Muscle layer of duodenum (tissue), 2 donors: ENCODE measurements at regions not wholly inside any gene's neighbourhood (a gene's known extent, or its start where the extent isn't known, plus 50 kb on each side); places are given as distances from the start of the nearest gene placed in this dataset.

ENCODE experiments used
- H3K27ac ChIP-seq: one replicate; pipeline ENCODE4 v1.7.0; 2013; ENCODE audit warnings: mild to moderate bottlenecking, low read length
- H3K27me3 ChIP-seq: one replicate; pipeline ENCODE4 v1.7.0; 2013; ENCODE audit warnings: low read depth, mild to moderate bottlenecking, control low read depth, low read length
- H3K36me3 ChIP-seq, 2 donors: one replicate each; pipeline ENCODE4 v1.7.0; 2013; ENCODE audit warnings: low read length in 2 of 2, control low read depth in 1 of 2, mild to moderate bottlenecking in 1 of 2; ENCODE audit not compliant: insufficient read depth in 2 of 2, control insufficient read depth in 1 of 2
- H3K4me1 ChIP-seq, 2 donors: one replicate each; pipeline ENCODE4 v1.7.0; 2013; ENCODE audit warnings: low read length in 2 of 2, mild to moderate bottlenecking in 2 of 2, control low read depth in 1 of 2, moderate library complexity in 1 of 2; ENCODE audit not compliant: insufficient read depth in 2 of 2, control insufficient read depth in 1 of 2
- H3K4me3 ChIP-seq, 2 donors: one replicate each; pipeline ENCODE4 v1.7.0; 2013; ENCODE audit warnings: low read length in 2 of 2, low read depth in 1 of 2, mild to moderate bottlenecking in 1 of 2
- H3K9me3 ChIP-seq, 2 donors: one replicate each; pipeline ENCODE4 v1.7.0; 2013; ENCODE audit warnings: low read length in 2 of 2, control low read depth in 1 of 2, mild to moderate bottlenecking in 1 of 2; ENCODE audit not compliant: control insufficient read depth in 1 of 2
- donor health status: healthy.

DNA sequence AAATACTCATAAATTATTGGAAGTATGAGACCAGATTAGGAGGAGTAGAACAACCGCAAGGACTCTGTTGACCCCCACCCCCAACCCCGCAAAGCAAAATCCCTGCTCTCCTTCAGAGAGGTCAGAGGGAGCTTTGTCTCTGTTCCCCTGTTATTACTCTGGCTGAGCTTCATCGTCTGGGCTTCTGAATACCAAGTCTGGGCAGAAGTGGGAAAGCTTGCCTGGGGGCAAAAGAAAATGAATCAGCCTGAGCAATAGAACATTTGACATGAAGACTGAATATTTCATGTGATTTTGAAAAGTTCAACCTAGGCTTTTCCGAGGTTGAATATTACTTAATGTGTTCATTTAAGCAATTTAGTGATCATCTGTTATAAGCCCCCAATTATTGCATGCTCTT, 114.6 kb upstream of the ARHGAP28 start:
- Histone ChIP-seq H3K27ac (no peak overlapping the region), H3K9me3 (no peaks in the 10 kb centered on the region), H3K4me1 (no peaks in the 10 kb centered on the region), H3K27me3 (no peaks in the 10 kb centered on the region), H3K36me3 (no peaks in the 10 kb centered on the region), H3K4me3 (no peak overlapping the region)

DNA sequence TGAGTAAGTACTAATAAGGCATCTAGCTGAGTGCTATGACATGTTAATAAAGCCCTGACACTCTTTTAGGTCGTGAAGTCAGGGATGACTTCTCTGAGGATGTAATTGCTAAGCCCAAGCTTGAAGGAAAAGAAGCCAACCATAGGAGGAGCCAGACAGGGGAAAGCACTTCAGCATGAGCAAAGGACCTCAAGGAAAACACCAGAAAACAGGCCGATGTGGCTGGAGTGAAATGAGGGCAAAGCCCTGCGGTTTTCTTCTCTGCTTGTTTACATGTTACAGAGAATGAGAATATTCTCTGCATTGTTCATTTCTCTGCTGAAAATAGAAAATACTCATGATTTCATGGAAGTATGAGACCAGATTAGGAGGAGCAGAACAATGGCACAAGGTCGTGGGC, 112.5 kb upstream of the ARHGAP28 start:
- no peak overlapping the region for H3K27ac ChIP-seq
- H3K27me3 ChIP-seq = no peaks in the 10 kb centered on the region
- H3K9me3 ChIP-seq = no peaks in the 10 kb centered on the region
- no peaks in the 10 kb centered on the region for H3K4me1 ChIP-seq
- H3K36me3 ChIP-seq = no peaks in the 10 kb centered on the region
- no peak overlapping the region for H3K4me3 ChIP-seq

DNA sequence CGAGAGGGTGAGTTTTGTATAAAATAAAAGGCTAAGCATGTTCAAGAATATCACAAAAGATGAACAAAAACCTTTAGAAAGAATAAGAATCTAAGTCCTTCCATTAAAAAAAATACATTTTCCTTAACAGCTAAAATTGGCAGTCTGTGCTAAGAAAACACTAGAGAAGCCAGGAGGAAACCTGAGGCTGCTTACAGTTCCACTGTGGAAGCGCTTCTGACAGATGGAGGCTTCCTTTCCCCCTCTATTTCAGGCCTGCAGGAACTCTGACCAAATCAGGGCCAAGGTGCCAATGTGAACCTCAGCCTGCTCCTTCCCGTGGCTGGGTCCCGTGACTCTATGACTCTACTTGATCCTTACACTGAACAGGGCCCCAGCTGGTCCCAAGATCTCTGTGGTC, 108.1 kb upstream of the ARHGAP28 start:
- Histone ChIP-seq H3K4me3 (no peak overlapping the region), H3K36me3 (no peaks in the 10 kb centered on the region), H3K9me3 (no peaks in the 10 kb centered on the region), H3K27me3 (no peaks in the 10 kb centered on the region), H3K27ac (no peak overlapping the region), H3K4me1 (no peaks in the 10 kb centered on the region)

DNA sequence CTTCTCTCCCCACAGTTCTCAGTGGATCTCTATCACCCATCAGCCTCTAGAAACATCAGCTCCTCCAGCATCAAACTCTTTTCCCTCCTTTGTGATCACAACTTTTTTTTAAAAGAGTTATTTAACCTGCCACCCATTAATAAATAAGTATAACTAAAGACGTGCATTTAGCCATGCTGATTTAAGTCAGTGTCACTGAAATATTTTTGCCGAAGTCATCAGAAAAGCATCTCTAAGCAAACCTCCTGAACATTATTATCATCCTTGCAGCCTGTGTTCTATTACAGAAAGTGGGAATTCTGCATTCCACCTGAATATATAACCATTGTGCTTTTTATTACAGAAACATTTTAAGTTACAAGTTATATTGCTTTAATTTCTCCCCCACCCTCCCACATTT, 106.2 kb upstream of the ARHGAP28 start:
- no peak overlapping the region for H3K4me3 ChIP-seq
- H3K27ac ChIP-seq = no peak overlapping the region
- no peaks in the 10 kb centered on the region for H3K36me3 ChIP-seq
- H3K27me3 ChIP-seq = no peaks in the 10 kb centered on the region
- H3K9me3 ChIP-seq = no peaks in the 10 kb centered on the region
- no peaks in the 10 kb centered on the region for H3K4me1 ChIP-seq

DNA sequence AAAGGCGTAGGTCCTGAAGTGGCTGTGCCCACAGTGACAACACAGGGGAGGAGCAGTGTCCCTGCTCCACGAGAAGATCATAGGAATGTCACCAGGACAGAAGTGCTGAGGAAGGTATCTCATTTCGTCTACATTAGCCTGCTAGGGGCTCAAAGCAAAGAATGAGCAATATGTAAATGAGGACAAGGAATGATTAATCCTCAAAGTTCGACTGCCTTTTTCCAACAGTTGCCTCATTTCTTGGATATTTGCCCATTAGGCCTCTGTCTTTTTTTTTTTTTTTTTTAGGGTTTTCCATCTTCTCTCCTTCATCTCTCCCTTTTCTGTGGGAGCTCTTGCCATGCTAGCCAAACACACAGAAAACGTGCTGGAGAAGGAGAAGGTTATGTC, 105.2 kb upstream of the ARHGAP28 start:
- H3K36me3 ChIP-seq = no peaks in the 10 kb centered on the region
- no peak overlapping the region for H3K4me3 ChIP-seq
- no peaks in the 10 kb centered on the region for H3K9me3 ChIP-seq
- no peaks in the 10 kb centered on the region for H3K27me3 ChIP-seq
- peak overlapping the region; percentile 30 for H3K27ac ChIP-seq
- H3K4me1 ChIP-seq = no peaks in the 10 kb centered on the region

DNA sequence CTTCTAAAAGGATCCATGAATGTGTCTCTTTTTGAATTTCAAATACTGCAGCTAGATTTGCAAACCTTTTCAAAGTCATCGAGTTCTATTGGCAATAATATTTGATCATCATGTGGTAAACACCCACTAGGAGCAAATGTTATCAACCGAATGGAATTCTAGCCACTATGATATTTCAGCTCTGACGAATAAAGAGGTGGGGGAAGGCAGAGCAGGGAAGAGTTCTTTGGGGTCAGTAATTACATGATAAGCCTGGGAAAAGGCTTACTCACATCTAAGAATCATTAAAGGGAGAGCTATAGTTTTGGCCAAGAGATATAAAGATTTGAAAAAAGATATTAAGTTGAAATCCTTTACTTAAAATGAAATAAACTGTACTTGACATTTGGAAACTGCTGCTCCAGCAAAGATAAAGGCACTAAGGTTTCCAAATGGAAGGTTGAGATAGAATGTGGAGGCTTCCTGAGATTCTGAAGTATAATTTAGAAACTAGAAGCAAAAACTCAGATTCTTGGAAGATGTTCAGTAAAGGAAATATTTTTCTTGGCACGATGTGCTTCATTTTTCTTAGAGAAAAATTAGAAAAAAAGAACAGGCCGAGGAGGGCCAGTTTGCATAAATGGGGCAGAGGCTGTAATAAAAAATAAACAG, 104.7 kb upstream of the ARHGAP28 start:
- Histone ChIP-seq H3K27ac (peak overlapping the region; percentile 30), H3K4me1 (no peaks in the 10 kb centered on the region), H3K36me3 (no peaks in the 10 kb centered on the region), H3K27me3 (no peaks in the 10 kb centered on the region), H3K9me3 (no peaks in the 10 kb centered on the region), H3K4me3 (no peak overlapping the region)

DNA sequence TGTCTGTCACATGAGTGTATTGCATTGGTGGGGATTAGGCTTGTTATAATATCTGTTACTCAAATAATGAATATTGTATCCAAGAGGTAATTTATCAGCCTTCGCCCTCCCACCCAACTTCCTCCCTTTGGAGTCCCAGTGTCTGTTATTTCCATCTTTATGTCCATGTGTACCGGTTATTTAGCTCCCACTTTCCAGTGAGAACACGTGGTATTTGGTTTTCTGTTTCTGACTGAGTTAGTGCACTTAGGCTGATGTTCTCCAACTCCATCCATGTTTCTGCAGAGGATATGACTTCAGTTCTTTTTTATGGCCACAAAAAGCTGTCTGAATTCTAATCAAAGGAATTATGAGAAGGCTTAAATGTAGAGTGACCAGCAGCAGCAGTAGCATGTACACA, 104.0 kb upstream of the ARHGAP28 start:
- Histone ChIP-seq H3K27ac (no peak overlapping the region), H3K36me3 (no peaks in the 10 kb centered on the region), H3K27me3 (no peaks in the 10 kb centered on the region), H3K9me3 (no peaks in the 10 kb centered on the region), H3K4me1 (no peaks in the 10 kb centered on the region), H3K4me3 (no peak overlapping the region)

DNA sequence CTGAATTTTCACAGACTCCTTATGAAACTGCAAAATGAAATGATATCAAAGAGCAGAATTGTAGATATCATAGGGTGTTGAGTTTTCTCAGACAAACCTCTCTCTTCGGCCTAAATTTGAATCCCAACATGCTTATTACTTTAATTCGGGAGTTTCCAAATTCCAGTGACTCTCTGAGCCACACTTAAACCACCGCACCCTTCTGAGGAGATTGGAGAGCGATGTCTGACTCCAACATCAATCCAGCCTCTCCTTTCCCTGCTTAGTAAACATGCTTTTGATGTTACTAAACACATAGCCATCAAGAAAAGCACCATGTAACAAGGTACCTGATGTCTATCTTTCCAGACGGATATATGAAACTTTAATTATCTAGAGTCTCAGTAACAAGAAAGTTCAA, 103.1 kb upstream of the ARHGAP28 start:
- Histone ChIP-seq H3K27ac (no peak overlapping the region), H3K4me3 (no peak overlapping the region), H3K27me3 (no peaks in the 10 kb centered on the region), H3K36me3 (no peaks in the 10 kb centered on the region), H3K4me1 (no peaks in the 10 kb centered on the region), H3K9me3 (no peaks in the 10 kb centered on the region)

DNA sequence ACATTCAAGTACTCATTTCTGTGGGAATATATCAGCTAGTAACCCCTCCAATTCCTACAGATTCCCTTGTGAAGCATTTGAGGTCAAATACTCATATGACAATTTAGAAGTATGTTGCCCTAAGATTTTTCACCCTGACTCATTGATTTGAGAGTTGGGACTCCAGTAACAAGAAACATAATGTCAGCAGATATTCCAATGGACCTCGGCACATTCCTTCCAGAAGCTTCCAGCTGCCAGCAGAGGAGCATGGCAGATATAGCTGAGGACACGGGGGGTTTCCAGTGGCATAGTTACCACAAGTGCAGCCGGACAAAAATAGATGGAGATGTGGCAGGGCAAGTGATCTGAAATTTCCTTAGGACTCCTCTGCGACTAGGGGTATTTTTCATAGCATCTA, 101.9 kb upstream of the ARHGAP28 start:
- H3K9me3 ChIP-seq = peaks cover 0 to 2% of the 10 kb centered on the region in 2 donors
- H3K36me3 ChIP-seq = no peaks in the 10 kb centered on the region
- no peaks in the 10 kb centered on the region for H3K4me1 ChIP-seq
- H3K4me3 ChIP-seq = no peak overlapping the region
- no peaks in the 10 kb centered on the region for H3K27me3 ChIP-seq
- no peak overlapping the region for H3K27ac ChIP-seq

DNA sequence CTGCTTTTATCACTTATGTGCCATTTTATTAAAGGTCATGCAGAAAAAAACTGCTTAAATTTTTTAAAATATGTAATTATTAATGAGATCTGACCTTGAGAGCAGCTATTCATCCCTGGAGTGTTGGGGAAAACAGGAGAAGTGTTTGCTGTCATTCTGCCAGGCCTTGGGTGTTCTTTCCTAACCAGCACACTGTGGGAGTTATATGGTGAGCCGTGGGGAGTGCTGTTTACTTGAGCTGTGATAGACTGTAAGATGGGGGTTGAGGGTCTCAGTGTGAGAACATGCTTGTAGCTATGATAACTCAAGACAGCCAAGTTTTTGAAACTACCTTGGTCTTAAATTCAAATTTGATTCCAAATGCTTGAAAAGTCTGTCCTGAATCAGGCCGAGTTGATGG, 101.3 kb upstream of the ARHGAP28 start:
- Histone ChIP-seq H3K27ac (no peak overlapping the region), H3K27me3 (no peaks in the 10 kb centered on the region), H3K36me3 (no peaks in the 10 kb centered on the region), H3K4me3 (no peak overlapping the region), H3K9me3 (peaks cover 0 to 2% of the 10 kb centered on the region in 2 donors), H3K4me1 (no peaks in the 10 kb centered on the region)

DNA sequence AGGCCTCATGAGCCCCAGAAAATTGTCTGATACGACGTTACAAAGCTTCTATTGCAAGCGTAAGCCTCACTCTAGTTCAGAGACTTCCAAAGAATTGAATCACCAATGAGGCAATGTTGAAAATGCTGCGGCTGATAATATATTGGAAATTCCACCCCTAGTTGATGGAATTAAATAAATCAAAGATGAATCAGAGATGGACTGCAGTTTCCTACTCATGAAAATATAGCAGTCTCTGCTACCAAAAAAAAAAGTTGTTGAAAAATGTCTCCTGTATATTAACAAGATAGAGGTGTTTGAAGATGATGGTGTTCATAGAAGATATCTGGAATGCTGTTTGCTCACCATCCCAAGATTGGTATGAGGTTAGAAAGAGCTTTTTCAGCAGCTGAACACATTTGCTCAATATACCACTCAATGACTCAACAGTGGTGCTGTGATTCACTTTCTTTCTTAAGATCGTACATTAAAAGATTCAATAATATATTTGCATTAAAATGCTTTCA, 99.8 kb upstream of the ARHGAP28 start:
- H3K4me3 ChIP-seq = no peak overlapping the region
- H3K27me3 ChIP-seq = no peaks in the 10 kb centered on the region
- no peaks in the 10 kb centered on the region for H3K36me3 ChIP-seq
- no peak overlapping the region for H3K27ac ChIP-seq
- H3K9me3 ChIP-seq = peaks cover 0 to 2% of the 10 kb centered on the region in 2 donors
- no peaks in the 10 kb centered on the region for H3K4me1 ChIP-seq

DNA sequence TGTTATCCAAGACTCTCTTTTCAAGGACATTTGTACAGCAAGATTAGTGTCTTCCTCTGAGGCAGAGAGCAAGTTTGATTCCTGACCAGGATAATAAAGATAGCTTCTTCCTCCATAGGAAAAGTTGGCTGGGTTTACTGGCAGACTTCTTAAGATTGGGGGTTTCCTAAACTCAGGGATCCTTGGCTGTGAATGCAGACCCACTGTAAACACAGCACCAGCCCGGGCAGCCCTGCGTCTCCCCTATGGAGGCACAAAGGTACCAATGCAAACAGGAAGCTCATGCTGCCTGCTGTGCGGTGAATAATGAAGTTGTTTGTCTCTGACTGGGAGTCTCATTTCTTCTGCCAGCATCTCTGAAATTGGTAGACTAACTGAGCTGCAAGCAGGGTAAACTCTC, 96.2 kb upstream of the ARHGAP28 start:
- no peak overlapping the region for H3K4me3 ChIP-seq
- H3K36me3 ChIP-seq = no peaks in the 10 kb centered on the region
- no peaks in the 10 kb centered on the region for H3K4me1 ChIP-seq
- H3K27me3 ChIP-seq = no peaks in the 10 kb centered on the region
- H3K27ac ChIP-seq = no peak overlapping the region
- H3K9me3 ChIP-seq = peaks cover 0 to 2% of the 10 kb centered on the region in 2 donors
